Right lobe of liver (tissue), 6 donors: ENCODE measurements at regions not wholly inside any gene's neighbourhood (a gene's known extent, or its start where the extent isn't known, plus 50 kb on each side); places are given as distances from the start of the nearest gene placed in this dataset.
A peak's percentile ranks its signal among the peaks of the same experiment; 100 is the strongest.

ENCODE experiments used
- ATAC-seq, 4 donors: fragments of 200-7000 bp; cut with Tn5 transposase; one replicate each; pipeline ENCODE4 v1.9.1; 2020; ENCODE audit warnings: mild to moderate bottlenecking in 4 of 4, moderate library complexity in 4 of 4
- DNase-seq, 3 donors: peaks; one replicate each; pipeline ENCODE4 v3.0.0-alpha.2; 2020
- H3K27ac ChIP-seq, 3 donors: fragments of 200-600 bp; one replicate each; pipeline ENCODE4 v1.8.0; 2022
- H3K27me3 ChIP-seq, 2 donors: fragments of 200-600 bp; one replicate each; pipeline ENCODE4 v1.8.0; 2022
- H3K36me3 ChIP-seq, 4 donors: fragments of 200-600 bp; sonication (generic) in 1 of 4; one replicate each; pipeline versions ENCODE4 v1.5.1 to v1.8.0; 2017 to 2022; ENCODE audit warnings: control low read depth in 1 of 4
- H3K4me1 ChIP-seq, 4 donors: fragments of 200-600 bp; sonication (generic) in 1 of 4; one replicate each; pipeline versions ENCODE4 v1.5.1 to v1.8.0; 2017 to 2022; ENCODE audit warnings: control low read depth in 1 of 4
- H3K4me3 ChIP-seq, 3 donors: fragments of 200-600 bp; one replicate each; pipeline ENCODE4 v1.8.0; 2022
- H3K9me3 ChIP-seq, 4 donors: fragments of 200-600 bp; sonication (generic) in 1 of 4; one replicate each; pipeline versions ENCODE4 v1.5.1 to v1.8.0; 2017 to 2022; ENCODE audit warnings: control low read depth in 1 of 4
- POLR2A ChIP-seq: fragments of 450-650 bp; IDR thresholded peaks from one replicate; pipeline ENCODE4 v1.6.1; 2017; ENCODE audit warnings: antibody characterized with exemption, mild to moderate bottlenecking
- WGBS: methylation state at CpG from one replicate; pipeline ENCODE4 v1.1.6; 2018; ENCODE audit warnings: low coverage, low lambda C conversion rate; ENCODE audit not compliant: insufficient coverage; ENCODE audit errors: missing lambda C conversion rate; 5-methylcytosine and 5-hydroxymethylcytosine counted together
- intact Hi-C, 2 donors: fragments of 100-400 bp; cut with DNase I; formaldehyde crosslinking; loops; one replicate each; pipeline versions ENCODE4 v1.11.2 to v1.14.1; 2022
- TF ChIP-seq, protein P1 (sequence below), 4 donors: fragments of 200-600 bp in 3 of 4; fragments of 450-650 bp in 1 of 4; IDR thresholded peaks; one replicate each; pipeline versions ENCODE4 v1.5.1 to v1.8.0; 2016 to 2022; ENCODE audit warnings: antibody characterized with exemption in 4 of 4, mild to moderate bottlenecking in 2 of 4
- donor health status: DM: no; HTN: yes; CAD: no.
- donor health status: DM: no; HTN: no; CAD: no.
- donor health status: DM: no; HTN: no; CAD: no.
- donor health status: DM: no; HTN: yes; CAD: no.
- donor health status: DM: no; HTN: yes; CAD: no.

DNA sequence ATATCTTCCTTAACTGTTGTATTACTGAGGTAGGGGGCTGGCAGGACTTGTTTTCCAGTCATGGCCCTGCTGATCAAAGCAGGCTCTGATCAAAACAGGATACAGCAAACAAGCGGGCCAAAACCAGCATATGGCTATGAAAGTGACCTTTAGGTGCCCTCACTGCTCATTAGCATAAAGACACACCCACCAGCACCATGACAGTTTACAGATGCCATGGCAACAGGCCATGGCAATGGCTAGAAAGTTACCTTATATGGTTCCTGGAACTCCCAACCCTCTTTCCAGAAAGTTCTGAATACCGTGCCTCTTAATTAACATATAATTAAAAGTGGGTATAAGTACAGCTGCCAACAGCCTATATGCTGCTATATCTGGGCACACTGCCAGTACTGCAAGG, 551.4 kb upstream of the SGCG start:
- Histone ChIP-seq H3K9me3 (no peaks in the 10 kb centered on the region), H3K4me1 (no peaks in the 10 kb centered on the region), H3K4me3 (no peak overlapping the region), H3K36me3 (no peaks in the 10 kb centered on the region), H3K27me3 (no peaks in the 10 kb centered on the region), H3K27ac (no peak overlapping the region)
- DNase-seq, result no peak
- no peak for ATAC-seq
- TF ChIP-seq POLR2A, result no peak
- TF ChIP-seq, protein P1, sequence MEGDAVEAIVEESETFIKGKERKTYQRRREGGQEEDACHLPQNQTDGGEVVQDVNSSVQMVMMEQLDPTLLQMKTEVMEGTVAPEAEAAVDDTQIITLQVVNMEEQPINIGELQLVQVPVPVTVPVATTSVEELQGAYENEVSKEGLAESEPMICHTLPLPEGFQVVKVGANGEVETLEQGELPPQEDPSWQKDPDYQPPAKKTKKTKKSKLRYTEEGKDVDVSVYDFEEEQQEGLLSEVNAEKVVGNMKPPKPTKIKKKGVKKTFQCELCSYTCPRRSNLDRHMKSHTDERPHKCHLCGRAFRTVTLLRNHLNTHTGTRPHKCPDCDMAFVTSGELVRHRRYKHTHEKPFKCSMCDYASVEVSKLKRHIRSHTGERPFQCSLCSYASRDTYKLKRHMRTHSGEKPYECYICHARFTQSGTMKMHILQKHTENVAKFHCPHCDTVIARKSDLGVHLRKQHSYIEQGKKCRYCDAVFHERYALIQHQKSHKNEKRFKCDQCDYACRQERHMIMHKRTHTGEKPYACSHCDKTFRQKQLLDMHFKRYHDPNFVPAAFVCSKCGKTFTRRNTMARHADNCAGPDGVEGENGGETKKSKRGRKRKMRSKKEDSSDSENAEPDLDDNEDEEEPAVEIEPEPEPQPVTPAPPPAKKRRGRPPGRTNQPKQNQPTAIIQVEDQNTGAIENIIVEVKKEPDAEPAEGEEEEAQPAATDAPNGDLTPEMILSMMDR (IDR thresholded peaks at IDR 0.05), result no peak
- 55% methylated on average over 2 of the region's 2 CpGs for WGBS
- intact Hi-C loops, result no loop called here

DNA sequence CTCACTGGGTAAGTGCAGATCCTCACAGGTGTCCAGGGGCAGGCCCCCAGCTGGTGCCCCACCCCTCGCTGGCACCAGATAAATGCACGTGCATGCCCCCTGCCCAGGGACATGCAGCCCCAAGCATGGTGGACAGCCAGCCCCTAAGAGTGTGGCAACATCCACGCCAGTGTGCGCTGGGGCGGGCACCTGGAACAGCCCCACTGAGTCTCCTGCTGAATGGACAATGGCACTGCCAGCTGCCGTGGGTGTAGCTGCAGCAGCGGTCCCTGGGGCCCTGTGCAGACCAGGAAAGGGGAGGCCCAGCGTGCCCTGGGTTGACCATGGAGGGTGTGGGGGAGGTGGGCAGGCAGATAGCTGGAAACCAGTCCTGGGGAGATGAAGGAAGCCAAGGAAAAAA, 538.7 kb upstream of the SGCG start:
- Histone ChIP-seq H3K4me3 (no peak overlapping the region), H3K9me3 (no peaks in the 10 kb centered on the region), H3K4me1 (no peaks in the 10 kb centered on the region), H3K27me3 (no peaks in the 10 kb centered on the region), H3K27ac (no peak overlapping the region), H3K36me3 (no peaks in the 10 kb centered on the region)
- 64% methylated on average over 6 of the region's 8 CpGs for WGBS
- ATAC-seq, result peak in 1 of 4 donors; percentile 34
- DNase-seq, result no peak
- TF ChIP-seq, protein P1 (IDR thresholded peaks at IDR 0.05), result no peak
- TF ChIP-seq POLR2A, result no peak
- intact Hi-C loops, result no loop called here

DNA sequence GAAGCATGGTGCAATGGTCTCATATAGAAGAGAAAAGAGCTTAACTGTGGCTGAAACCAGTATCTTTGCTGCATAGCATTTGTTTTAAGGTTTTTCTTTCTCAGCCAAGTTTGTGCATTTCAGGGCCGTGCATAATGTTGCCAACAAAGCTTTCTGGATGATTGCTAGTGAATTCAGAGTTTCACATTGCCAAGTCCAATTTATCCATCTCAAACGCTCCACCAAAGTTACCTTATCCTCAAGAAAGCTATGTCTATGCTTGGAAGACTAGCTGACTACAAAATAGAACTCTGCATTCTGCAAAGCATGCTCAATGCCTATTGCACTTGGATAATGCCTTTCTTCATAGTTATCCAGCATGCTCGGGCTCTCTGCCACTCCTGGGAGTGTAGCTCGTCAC, 535.8 kb upstream of the SGCG start:
- Histone ChIP-seq H3K4me1 (no peaks in the 10 kb centered on the region), H3K27ac (no peak overlapping the region), H3K36me3 (no peaks in the 10 kb centered on the region), H3K27me3 (no peaks in the 10 kb centered on the region), H3K9me3 (no peaks in the 10 kb centered on the region), H3K4me3 (no peak overlapping the region)
- TF ChIP-seq POLR2A, result no peak
- TF ChIP-seq, protein P1 (IDR thresholded peaks at IDR 0.05), result no peak
- WGBS, result 26% methylated on average over 4 of the region's 4 CpGs
- intact Hi-C loops, result no loop called here
- ATAC-seq (no peak), DNase-seq (no peak)

DNA sequence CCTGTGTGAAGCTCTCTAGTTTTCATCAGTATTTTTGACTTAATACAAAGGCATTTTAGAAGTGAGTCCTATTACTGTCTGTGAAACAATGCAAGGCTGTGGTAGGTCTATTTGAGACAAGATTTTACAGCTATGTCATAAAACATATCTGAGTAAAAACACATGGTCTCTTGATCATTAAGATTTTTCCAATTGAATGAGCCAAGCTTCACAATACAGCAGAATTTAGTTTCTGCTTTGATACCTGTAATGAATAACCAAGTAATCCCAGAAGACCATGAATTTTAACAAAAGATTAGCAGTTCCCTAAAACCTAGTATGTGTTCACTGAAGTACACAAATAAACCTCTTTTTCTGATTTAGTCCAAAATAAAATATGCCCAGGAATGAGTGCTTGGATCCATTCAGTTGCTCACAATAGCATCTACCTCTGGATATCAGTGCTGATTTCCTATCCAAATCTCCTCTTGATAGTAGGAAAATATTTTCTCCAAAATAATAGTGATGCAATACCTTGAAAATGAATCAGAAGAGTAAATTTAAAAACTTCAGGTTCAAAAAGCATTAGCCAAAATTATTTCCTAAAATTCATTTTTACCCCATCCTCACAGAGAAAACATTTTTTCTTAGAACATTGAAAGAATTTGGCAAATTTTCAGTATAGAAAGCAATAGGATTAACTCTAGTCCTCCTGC, 533.5 kb upstream of the SGCG start:
- Histone ChIP-seq H3K4me3 (no peak overlapping the region), H3K27me3 (no peaks in the 10 kb centered on the region), H3K36me3 (no peaks in the 10 kb centered on the region), H3K9me3 (no peaks in the 10 kb centered on the region), H3K4me1 (no peaks in the 10 kb centered on the region), H3K27ac (no peak overlapping the region)
- ATAC-seq, result no peak
- intact Hi-C loops, result no loop called here
- DNase-seq, result no peak
- TF ChIP-seq, protein P1 (IDR thresholded peaks at IDR 0.05), result no peak
- no peak for TF ChIP-seq POLR2A

DNA sequence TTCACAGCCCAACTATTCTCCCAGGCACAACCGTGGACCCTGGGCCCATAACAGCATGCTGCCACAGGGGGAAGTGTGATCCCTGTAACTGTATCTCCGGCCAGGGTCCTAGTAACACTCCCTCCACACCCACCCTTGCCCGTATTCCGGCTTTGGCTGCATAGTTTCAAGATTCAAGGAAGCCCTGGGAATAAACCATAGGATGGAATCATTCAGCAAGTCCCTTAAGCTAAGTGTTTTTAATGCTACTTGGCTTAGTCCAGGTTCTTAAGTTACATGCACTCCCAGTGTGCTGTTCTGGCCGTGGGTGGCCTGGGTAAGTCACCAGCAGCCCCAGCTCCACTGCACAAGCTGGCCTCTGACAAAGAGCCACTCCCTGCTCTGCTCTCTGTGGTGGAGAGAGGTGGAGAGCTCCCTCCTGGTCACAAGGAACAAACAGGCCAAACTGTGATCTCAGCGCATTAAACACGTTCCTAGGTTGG, 532.4 kb upstream of the SGCG start:
- TF ChIP-seq POLR2A, result no peak
- TF ChIP-seq, protein P1 (IDR thresholded peaks at IDR 0.05), result no peak
- 39% methylated on average over 6 of the region's 7 CpGs for WGBS

More for the DNA sequence above, 532.4 kb upstream of the SGCG start:
- H3K27me3 ChIP-seq, result no peaks in the 10 kb centered on the region
- intact Hi-C loops, result no loop called here
- no peak overlapping the region for H3K4me3 ChIP-seq
- DNase-seq (no peak), ATAC-seq (no peak)
- H3K4me1 ChIP-seq, result no peaks in the 10 kb centered on the region
- no peak overlapping the region for H3K27ac ChIP-seq
- H3K36me3 ChIP-seq, result no peaks in the 10 kb centered on the region
- H3K9me3 ChIP-seq, result no peaks in the 10 kb centered on the region
